ENCODE measurements at regions not wholly inside any gene's neighbourhood (a gene's known extent, or its start where the extent isn't known, plus 50 kb on each side); places are given as distances from the start of the nearest gene placed in this dataset.
"Not testable (repeated sequence)": the region's sequence is repeated elsewhere in the genome, so short reads cannot be mapped to it uniquely, and the experiment has no call there.

DNA sequence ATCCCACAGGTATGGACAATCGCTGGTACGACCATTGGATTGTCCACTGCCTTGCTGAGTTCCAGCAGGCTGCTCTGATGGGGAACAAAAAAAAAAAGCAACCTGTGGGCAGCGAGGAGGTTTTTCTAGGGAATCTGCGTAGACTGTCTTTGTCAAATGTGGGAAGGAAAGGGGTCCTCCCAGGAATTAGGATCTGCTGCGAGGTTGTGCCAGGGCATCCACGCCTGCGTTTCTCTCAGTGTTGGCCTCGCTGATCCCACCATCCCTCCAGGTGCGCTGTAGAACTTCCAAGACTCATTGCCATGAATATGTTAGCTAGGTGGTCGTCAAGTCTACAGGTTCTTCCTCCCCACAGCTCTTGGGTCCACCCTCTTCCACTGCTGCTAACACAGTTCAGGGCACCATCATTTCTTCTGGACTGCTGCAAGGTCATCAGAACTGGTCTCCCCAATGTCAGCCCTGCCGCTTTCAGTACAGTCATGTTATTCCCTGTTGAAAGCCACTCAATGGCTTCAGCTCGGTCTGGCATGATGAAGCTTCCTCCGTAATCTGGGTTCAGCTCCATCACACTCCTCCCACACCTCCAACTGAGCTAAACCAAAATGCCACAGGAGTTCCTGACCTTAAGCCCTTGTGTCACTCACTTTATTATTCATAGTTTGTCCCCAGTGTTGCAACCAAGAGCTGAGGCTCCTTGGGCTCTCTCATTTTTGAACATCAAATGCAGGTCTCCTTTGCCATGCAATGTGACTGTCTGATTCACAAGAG is 79.5 kb upstream of the DMRT1 start:
- no peak for DNase-seq (ENCODE audit: low spot score)

DNA sequence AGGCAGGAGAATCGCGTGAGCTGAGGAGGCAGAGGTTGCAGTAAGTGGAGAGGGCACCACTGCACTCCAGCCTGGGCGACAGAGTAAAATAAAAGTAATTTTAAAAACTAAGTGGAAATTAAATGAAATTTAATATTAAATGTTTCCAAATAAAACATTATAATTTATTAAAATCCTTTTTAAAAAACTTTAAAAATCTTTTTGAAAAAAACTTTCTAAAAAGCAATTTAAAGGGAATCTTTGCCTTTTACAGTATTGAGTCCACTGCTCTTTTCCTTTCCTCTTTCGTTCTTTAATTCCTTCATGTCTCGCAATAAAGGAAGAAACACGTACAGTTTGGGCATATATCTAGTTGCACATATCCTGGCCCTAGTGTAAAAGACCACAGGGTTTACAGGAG is 77.8 kb upstream of the DMRT1 start:
- no peak for DNase-seq (ENCODE audit: low spot score)

DNA sequence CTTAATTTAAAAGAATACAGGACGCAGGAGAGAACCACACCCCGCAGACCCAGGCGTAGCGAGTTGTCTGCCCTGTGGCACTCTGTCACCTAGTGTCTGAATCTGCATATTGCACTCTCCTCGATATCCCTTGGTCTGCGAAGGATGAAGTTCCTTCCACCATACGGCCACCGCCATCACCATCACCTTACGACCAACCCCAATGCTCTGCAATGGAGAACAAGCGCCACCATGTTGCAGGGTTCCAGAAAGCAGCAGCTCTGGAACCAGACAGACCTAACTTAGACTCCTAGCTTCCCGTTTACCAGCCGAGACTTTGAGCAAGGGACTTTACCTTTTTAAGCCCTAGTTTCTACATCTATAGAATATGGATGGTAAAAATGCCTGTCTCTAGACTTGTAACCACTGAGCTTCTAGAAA is 77.4 kb upstream of the DMRT1 start:
- peak; percentile 31 for DNase-seq (ENCODE audit: low spot score)

DNA sequence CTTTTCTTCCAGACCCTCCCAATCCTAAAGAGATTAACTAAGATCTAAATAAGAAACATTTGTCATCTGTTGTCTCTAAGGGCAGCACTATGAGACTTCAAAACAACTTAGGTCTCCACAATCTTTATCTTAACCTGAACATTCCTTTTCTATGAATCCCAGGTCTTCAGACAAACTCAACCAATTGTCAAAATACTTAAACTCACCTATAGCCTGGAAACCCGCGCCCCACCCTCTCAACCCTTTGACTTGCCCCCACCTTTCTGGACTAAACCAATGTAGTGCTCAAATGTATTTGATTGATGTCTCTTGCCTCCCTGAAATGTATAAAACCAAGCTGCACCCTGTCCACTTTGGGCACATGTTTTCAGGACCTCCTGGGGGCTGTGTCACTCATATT is 76.5 kb upstream of the DMRT1 start:
- DNase-seq (ENCODE audit: low spot score), result no peak

DNA sequence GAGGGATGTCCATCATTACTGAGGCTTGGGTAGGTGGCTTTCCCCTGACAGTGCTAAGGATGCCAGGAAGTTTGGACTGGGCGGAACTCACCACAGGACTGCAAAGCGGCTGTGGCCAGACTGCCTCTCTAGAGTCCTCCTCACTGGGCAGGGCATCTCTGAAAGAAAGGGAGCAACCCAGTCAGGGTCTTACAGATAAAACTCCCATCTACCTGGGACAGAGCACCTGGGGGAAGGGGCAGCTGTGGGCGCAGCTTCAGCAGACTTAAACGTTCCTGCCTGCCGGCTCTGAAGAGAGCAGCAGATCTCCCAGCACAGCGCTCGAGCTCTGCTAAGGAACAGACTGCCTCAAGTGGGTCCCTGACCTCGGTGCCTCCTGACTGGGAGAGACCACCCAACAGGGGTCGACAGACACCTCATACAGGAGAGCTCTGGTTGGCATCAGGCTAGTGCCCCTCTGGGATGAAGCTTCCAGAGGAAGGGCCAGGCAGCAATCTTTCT is 74.4 kb upstream of the DMRT1 start:
- not testable (repeated sequence) for DNase-seq (ENCODE audit: low spot score)

DNA sequence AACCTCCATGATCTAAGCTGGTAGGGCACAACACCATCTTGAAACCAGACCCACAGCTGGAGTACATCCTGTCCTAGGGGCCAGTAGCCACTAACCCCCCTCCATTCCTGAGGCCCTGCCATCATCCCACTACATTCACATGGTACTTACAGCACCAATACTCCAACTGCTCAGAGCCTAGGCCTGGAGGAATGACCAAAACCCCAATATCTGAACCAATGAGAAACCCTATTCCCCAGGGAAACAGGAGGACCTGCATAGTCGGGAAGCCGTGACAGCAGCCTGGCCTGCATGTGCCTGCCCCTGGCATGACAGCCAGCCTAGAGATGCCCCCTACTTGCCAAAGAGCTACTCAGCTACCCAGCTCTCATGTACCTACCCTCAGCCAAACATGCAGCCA is 65.4 kb upstream of the DMRT1 start:
- DNase-seq (ENCODE audit: low spot score), result no peak

DNA sequence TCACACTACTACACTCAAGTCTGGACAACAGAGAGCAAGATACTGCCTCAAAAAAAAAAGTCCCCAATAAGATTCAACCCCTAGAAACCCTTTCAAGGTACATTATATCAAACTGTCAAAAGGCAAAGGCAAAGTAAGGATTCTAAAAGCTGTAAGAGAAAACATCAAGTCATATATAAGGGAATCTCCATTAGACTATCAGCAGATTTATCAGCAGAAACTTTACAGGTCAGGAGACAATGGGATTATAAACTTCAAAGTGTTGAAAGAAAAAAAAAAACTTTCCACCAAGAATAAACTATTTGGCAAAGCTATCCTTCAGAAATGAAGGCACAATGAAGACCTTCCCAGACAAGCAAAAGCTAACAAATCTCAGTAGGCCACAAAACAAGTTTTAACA is 63.5 kb upstream of the DMRT1 start:
- no peak for DNase-seq (ENCODE audit: low spot score)

DNA sequence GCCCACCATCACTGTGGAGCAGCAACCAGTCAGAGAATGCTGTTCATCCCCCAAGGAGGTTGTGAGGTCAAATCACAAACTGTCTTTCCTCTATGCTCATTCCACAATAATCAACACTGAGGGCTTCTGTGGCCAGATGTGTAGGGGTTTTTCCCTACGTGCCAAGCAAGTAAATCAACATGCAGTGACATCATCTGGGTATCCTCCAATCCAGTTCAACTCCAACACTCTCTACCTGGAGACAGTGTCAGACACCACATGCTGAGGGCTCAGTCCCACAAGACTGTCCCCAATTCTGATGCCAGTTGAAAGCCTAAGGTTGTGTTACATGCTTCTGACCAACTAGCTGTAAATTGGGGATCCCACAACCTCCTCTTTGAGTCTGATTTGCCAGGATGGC is 57.3 kb upstream of the DMRT1 start:
- no peak for DNase-seq (ENCODE audit: low spot score)

DNA sequence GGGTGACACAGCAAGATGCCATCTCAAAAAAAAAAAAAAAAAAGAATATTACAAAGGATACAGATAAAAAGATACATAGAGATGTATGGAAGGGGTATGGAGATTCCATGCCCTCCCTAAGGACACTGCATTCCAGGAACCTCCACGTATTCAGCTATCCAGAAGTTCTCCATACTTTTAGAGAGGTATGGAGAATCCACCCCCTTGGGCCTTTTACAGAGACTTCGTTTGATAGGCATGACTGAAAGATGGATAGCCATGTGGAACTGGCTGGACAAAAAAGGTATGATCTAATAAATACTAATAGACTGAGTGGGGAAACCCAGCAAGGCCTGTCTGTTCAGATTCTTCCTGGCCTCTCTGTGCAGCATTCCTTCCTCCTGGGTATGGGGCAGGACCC is 56.6 kb upstream of the DMRT1 start:
- DNase-seq (ENCODE audit: low spot score), result no peak

DNA sequence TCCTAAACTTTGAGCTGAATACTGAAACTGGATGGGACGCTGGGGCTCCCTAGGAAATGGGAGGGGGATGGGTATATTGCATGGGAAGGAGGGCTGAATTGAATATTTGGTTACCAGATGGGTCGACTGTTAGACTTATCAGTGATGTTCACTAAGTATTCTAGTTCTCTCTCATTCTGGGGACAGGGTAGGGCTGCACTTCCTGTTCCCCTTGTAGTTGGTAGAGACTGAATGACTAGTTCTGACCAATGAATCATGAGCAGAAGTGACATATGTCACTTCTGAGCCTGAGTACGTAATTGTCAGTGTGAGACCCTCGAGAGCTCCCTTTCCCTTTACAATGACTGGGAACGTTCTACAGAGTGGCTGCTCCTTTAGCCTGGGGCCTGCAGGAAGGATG is 55.5 kb upstream of the DMRT1 start:
- DNase-seq (ENCODE audit: low spot score), result no peak

DNA sequence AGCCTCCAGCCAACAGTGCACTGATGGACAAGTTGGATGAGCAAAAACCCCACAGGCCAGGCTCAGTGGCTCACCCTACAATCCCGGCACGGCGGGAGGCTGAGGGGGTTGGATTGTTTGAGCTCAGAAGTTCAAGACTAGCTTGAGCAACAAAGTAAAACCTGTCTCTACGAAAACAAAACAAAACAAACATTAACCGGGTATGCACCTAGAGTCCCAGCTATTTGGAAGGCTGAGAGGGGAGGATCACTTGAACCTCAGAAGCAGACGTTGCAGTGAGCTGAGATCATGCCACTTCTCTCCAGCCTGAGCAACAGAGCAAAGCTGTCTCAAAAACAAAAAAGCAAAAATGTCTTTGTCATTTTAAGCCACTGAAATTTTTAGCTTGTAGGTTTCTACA is 55.1 kb upstream of the DMRT1 start:
- no peak for DNase-seq (ENCODE audit: low spot score)

DNA sequence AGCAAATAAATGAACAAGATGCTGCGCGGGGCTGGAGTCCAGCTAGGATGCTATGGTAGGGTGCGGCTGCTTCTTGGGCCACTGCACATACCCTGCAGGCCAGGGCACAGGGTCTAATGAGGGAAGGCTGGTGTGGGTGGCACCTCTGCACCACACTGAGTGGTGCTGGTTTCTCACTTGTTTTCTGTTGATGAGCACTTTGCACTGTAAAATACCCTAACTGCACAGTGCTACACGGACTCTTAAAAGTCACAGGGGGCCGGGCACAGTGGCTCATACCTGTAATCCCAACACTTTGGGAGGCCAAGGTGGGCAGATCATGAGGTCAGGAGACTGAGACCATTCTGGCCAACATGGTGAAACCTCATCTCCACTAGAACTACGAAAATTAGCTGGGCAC is 52.7 kb upstream of the DMRT1 start:
- no peak for DNase-seq (ENCODE audit: low spot score)
